ENCODE measurements at regions not wholly inside any gene's neighbourhood (a gene's known extent, or its start where the extent isn't known, plus 50 kb on each side); places are given as distances from the start of the nearest gene placed in this dataset.

DNA sequence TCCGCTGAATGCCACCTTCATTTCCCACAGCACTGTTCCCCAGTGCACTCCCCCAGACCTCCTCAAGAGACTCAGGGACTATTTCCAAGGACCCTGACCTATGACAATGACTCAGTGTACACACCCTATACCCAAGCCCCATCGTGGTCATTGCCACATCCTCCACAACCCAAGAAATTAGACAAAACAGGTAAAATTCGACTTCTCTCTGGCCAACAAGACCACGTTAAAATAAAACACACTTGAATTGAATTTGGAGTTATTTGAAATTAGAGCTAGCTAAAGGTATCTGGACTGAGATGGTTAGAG lies 126.4 kb upstream of the NCK2 start:
- no peak for TF ChIP-seq EZH2 (IDR thresholded peaks at IDR 0.05)
- TF ChIP-seq, protein P1, sequence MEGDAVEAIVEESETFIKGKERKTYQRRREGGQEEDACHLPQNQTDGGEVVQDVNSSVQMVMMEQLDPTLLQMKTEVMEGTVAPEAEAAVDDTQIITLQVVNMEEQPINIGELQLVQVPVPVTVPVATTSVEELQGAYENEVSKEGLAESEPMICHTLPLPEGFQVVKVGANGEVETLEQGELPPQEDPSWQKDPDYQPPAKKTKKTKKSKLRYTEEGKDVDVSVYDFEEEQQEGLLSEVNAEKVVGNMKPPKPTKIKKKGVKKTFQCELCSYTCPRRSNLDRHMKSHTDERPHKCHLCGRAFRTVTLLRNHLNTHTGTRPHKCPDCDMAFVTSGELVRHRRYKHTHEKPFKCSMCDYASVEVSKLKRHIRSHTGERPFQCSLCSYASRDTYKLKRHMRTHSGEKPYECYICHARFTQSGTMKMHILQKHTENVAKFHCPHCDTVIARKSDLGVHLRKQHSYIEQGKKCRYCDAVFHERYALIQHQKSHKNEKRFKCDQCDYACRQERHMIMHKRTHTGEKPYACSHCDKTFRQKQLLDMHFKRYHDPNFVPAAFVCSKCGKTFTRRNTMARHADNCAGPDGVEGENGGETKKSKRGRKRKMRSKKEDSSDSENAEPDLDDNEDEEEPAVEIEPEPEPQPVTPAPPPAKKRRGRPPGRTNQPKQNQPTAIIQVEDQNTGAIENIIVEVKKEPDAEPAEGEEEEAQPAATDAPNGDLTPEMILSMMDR (IDR thresholded peaks at IDR 0.05): no peak
- no peak for TF ChIP-seq EZH2phosphoT487 (IDR thresholded peaks at IDR 0.05)
